ENCODE measurements at regions not wholly inside any gene's neighbourhood (a gene's known extent, or its start where the extent isn't known, plus 50 kb on each side); places are given as distances from the start of the nearest gene placed in this dataset.

- no peak overlapping the region for H3K4me3 ChIP-seq (ENCODE audit: control insufficient read depth, low read depth, low read length)
- TF ChIP-seq, protein P1, sequence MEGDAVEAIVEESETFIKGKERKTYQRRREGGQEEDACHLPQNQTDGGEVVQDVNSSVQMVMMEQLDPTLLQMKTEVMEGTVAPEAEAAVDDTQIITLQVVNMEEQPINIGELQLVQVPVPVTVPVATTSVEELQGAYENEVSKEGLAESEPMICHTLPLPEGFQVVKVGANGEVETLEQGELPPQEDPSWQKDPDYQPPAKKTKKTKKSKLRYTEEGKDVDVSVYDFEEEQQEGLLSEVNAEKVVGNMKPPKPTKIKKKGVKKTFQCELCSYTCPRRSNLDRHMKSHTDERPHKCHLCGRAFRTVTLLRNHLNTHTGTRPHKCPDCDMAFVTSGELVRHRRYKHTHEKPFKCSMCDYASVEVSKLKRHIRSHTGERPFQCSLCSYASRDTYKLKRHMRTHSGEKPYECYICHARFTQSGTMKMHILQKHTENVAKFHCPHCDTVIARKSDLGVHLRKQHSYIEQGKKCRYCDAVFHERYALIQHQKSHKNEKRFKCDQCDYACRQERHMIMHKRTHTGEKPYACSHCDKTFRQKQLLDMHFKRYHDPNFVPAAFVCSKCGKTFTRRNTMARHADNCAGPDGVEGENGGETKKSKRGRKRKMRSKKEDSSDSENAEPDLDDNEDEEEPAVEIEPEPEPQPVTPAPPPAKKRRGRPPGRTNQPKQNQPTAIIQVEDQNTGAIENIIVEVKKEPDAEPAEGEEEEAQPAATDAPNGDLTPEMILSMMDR (IDR thresholded peaks at IDR 0.05; ENCODE audit: control insufficient read depth, insufficient read depth, low read depth, low read length, missing control alignments), result no peak
- no peak for DNase-seq (ENCODE audit: low read depth)
Measured at GRCh38 chr1:82921759-82922158, 1077.2 kb downstream of the TTLL7 start.

GRCh38 chr1:82920418-82921248, 1078.3 kb downstream of the TTLL7 start:
- no peak overlapping the region for H3K4me3 ChIP-seq (ENCODE audit: control insufficient read depth, low read depth, low read length)
- no peak for DNase-seq (ENCODE audit: low read depth)
- TF ChIP-seq, protein P1 (IDR thresholded peaks at IDR 0.05; ENCODE audit: control insufficient read depth, insufficient read depth, low read depth, low read length, missing control alignments), result no peak

- TF ChIP-seq, protein P1 (IDR thresholded peaks at IDR 0.05; ENCODE audit: control insufficient read depth, insufficient read depth, low read depth, low read length, missing control alignments), result no peak
Measured at GRCh38 chr1:82919837-82920236, 1079.1 kb downstream of the TTLL7 start.

GRCh38 chr1:82907313-82907712, 1091.6 kb downstream of the TTLL7 start:
- TF ChIP-seq, protein P1 (IDR thresholded peaks at IDR 0.05; ENCODE audit: control insufficient read depth, insufficient read depth, low read depth, low read length, missing control alignments), result no peak
- DNase-seq (ENCODE audit: low read depth), result no peak
- no peak overlapping the region for H3K4me3 ChIP-seq (ENCODE audit: control insufficient read depth, low read depth, low read length)

More at GRCh38 chr1:82919837-82920236, 1079.1 kb downstream of the TTLL7 start:
- H3K4me3 ChIP-seq (ENCODE audit: control insufficient read depth, low read depth, low read length), result no peak overlapping the region
- no peak for DNase-seq (ENCODE audit: low read depth)

DNA sequence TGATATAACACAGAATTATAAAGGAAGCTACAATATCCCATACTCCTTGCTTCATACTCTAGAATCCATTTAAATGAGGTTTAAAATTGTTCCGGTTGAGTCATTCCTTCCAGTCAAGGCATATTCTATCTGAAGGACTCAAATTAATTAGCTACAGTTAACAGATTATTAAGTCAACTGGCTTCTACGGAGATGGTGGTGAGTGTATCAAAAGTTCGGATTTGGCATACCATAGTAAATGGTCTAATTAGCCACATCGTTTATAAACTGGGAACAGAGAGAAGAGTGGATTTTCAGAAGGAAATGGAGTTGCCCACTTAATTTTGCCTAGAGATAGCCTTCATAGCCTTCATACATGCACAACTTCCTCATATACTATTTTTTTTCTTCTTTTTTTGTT, 1095.3 kb downstream of the TTLL7 start:
- no peak overlapping the region for H3K4me3 ChIP-seq (ENCODE audit: control insufficient read depth, low read depth, low read length)
- TF ChIP-seq, protein P1 (IDR thresholded peaks at IDR 0.05; ENCODE audit: control insufficient read depth, insufficient read depth, low read depth, low read length, missing control alignments), result no peak
- DNase-seq (ENCODE audit: low read depth), result no peak

DNA sequence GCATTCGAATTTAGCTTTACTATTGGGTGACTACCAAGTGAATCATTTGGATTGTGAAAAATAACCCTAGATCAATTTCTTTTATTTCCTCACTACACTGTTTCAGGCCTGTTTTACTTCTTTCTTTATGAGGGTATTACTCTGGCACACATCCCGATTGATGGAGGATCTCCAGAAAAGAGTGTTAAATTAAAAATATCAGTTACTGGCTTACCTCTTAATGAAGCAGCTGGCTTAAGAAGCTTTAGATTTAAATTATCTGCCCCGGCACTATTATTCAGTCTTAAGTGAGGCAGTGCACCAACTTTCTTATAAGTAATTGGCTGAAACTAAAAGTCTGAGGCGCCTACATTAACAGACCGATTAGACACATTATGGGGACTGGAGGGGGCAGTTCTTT, 1097.4 kb downstream of the TTLL7 start:
- TF ChIP-seq, protein P1 (IDR thresholded peaks at IDR 0.05; ENCODE audit: control insufficient read depth, insufficient read depth, low read depth, low read length, missing control alignments), result no peak
- no peak for DNase-seq (ENCODE audit: low read depth)
- H3K4me3 ChIP-seq (ENCODE audit: control insufficient read depth, low read depth, low read length), result no peak overlapping the region
